T-helper 2 cell (primary cell): ENCODE measurements at regions not wholly inside any gene's neighbourhood (a gene's known extent, or its start where the extent isn't known, plus 50 kb on each side); places are given as distances from the start of the nearest gene placed in this dataset.
"Not testable (repeated sequence)": the region's sequence is repeated elsewhere in the genome, so short reads cannot be mapped to it uniquely, and the experiment has no call there.

Experiments used
- DNase-seq, 5 experiments: peaks; one replicate each; pipeline versions ENCODE4 v3.0.0 to v3.0.0-alpha.2; 2012 to 2022

DNA sequence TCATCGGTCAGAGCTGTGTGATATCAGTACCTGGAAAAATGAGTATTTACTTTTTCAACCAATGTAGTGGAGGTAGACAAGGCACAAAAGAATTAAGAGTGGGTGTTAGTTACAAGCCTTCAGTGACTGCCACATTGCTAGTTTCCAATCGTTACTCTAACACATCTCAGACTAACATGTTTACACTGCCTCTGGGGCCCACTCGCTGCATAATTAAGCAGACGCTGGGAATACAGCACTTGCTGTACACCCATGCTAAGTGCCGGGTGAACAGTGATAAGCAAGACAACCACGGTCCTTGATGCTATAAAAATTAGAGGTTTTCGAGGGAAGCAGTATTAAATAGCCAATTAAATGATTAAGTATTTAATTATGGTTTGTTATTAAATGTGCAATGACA, 1147.6 kb downstream of the AACS start:
- DNase-seq: no peak

GRCh38 chr12:126218697-126219096, 1153.5 kb downstream of the AACS start:
- no peak for DNase-seq

- no peak for DNase-seq
Observed at GRCh38 chr12:126219139-126219538, 1153.9 kb downstream of the AACS start.

- DNase-seq: no peak
Observed at GRCh38 chr12:126219654-126220279, 1154.5 kb downstream of the AACS start.

DNA sequence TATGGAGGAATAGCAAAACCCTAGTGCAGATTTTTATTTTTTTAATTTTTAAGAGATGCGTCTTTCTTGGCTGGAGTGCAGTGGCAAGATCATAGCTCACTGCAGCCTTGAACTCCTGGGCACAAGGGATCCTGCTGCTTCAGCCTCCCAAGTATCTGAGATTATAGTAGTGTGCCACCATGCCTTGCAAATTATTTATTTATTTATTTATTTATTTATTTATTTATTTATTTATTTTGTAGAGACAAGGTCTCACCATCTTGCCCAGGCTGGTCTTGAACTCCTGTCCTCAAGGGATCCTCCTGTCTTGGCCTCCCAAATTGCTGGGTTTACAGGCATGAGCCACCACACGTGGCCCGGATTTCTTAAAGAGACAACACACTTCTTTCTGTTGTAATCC, 1158.8 kb downstream of the AACS start:
- no peak for DNase-seq

DNA sequence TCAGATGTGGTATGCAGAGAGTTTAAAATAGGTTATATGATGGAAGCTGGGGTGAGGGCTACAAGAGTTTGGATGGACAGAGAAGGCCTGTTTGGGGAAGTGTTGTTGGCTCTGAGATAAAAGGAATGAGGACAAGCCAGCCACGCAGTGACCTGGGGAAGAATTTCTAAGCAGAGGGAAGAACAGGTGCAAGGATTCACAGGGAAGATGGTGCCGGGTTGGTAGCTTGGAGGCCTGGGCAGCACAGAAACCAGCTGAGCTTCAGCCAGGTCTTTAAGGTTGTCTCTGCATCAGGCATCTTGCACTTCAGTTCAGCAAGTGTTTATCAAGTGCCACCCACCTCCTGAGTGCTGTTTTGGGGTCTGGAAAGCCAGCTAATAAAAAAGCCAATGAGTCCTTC, 1163.7 kb downstream of the AACS start:
- no peak for DNase-seq

DNA sequence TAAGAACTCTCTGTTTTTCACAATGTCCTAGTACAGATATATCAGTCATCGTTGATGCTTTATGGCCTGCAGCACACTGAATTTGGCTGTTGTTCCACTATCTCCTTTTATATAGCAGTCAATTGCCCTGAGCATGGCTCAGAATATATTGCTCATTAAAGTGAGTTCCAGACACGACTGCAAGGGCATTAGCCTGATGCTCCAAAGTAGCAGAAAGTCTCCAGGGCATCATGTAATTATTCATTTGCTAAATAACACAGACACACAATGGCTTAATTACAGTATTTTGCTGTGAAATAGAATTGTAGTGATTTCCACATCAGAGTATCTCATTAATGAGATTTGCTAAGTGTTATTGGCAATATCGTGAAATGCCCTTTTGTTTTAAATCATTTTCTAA, 1167.5 kb downstream of the AACS start:
- DNase-seq: no peak

DNA sequence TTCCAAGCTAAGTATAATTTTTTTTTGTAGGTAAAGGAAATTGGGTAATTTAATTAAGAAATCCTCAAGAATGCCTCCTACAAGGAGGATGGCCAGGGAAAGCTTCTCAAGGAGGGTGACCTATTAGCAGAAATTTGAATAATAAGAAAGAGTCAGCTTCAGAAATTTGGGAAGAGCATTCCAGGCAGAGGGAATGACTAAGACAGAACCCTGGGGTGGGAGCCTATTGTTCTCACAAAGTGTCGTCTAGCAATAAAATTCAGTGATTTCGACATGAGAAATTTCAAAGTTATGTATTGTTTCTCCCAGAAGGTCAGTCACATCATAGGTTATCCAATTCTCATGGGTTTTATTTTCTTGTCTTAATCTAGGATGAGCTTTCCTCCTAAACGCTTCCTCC, 1168.4 kb downstream of the AACS start:
- DNase-seq: no peak

DNA sequence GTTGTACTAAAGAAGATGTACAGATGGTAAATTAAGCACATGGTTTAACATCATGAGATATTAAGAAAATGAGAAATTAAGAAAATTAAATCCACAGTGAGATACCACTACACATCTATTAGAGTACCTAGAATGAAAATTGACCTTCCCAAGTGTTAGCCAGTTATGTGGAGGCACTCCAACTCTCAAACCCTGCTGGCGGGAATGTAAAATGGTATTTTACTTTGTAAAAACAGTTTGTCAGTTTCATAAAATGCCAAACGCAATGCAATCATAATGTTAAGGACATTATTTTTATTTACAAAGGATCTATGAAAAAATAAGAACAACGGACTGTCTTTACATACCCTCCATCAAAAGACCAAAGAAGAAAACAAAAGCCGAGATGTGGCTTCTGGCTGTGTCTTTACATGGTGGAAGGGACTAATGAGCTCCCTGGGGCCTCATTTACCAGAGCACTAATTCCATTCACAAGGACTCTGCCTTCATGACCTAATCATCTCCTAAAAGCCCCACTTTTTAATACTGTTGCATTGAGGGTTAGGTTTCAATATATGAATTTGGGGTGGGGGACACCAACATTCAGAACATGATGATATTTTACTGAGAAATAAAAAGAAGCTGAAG, 1178.7 kb downstream of the AACS start:
- no peak for DNase-seq

GRCh38 chr12:126247936-126248335, 1182.7 kb downstream of the AACS start:
- DNase-seq: no peak

DNA sequence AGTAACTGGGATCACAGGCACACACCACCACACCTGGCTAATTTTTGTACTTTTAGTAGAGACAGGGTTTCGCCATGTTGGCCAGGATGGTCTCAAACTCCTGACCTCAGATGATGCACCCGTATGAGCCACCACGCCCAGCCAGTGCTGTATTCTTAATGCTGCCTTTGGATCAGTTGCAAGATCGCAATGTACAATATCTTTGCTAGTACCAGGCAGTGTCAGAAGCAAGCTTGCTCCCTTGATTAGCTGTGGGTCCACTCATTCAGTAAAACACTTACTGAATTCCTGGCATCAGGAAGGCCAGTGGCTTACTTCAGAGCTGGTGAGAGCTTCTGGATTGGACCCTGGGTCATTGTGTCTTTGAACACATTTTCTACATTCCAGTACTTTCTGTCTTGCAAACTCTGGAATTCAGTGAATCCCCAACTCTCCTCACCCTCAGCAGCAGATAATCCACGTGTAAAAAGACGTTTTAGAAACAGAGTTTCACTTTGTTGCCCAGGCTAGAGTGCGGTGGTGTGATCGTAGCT, 1183.7 kb downstream of the AACS start:
- DNase-seq: no peak

GRCh38 chr12:126258190-126258589, 1193.0 kb downstream of the AACS start:
- DNase-seq: no peak

GRCh38 chr12:126262829-126263228, 1197.6 kb downstream of the AACS start:
- DNase-seq: no peak

- DNase-seq: no peak
Observed at GRCh38 chr12:126268222-126268621, 1203.0 kb downstream of the AACS start.

DNA sequence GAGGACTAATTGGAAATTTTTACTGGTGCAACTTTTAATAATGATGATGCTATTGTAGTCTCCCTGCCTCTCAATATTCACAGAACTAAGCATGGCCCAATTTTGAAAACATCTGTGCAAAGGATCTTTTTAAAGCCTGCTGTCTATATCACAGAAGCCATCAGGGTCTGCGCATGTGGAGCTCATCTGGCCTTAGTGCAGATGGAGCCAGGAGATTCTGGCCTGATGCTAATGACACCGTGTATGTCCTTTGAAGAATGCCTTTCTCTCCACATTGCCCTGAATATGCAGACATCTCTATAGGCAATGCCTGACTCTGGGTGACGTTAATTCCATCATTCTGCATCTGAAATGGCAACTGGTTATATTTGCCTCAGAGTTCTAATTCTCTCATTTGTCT, 1205.9 kb downstream of the AACS start:
- no peak for DNase-seq

- no peak for DNase-seq
Observed at GRCh38 chr12:126282691-126283090, 1217.5 kb downstream of the AACS start.

- DNase-seq: no peak
Observed at GRCh38 chr12:126286203-126286602, 1221.0 kb downstream of the AACS start.

DNA sequence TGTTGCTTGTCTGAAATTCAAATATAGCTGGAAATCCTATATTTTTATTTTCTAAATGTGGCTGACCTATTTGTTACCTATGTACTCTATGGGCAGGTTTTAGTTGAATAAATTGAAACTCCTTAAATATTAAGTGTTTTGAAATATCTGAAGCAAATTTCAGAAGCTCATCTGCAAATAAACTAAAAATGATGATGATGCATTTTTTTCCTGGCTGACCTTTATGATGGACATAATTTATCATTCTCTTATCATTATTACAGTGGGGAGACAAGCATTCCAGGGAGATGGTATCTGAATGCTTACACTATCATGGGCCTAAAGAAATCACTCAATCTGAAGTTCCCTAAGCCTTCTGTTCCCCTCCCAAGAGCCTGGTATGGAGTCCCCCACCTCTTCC, 1225.2 kb downstream of the AACS start:
- DNase-seq: no peak

- not testable (repeated sequence) for DNase-seq
Observed at GRCh38 chr12:126291987-126292386, 1226.8 kb downstream of the AACS start.

DNA sequence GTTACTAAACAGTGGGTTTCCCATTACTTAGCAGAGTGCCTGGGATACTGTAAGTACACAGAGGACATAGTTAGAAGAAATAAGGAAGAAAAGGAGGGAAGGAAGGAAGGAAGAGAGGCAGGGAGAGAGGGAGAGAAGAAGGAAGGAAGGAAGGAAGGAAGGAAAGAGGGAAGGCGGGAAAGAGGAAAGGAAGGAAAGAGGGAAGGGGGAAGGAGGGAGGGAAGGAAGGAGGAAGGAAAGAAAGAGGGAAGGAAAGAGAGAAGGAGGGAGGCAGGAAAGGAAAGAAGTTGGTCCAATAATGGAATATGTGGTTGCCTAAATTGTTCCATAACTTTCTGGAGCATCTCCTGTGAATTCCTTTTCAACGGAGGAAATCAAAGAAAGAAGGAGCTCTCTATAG, 1230.4 kb downstream of the AACS start:
- DNase-seq: no peak

- DNase-seq: no peak
Observed at GRCh38 chr12:126309278-126309677, 1244.0 kb downstream of the AACS start.

- DNase-seq: no peak
Observed at GRCh38 chr12:126312457-126312856, 1247.2 kb downstream of the AACS start.

DNA sequence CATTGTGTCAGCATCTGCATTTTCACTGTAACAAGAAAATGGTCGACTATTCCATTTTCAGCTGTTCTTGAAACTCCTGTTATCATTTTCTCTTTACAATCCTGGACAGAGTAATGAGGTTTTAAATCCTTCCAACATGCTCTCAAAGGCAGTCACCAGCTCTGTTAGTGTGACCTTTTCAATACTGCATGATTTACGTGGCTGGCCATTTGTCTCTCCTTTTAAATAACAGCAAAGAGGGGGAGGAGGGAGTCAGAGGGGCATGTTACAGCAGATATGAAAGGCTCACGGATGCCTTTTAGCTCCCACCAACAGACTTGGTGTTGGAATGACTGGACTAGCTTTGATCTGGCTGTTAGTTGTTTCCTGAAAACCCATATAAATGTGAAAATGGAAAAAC, 1251.2 kb downstream of the AACS start:
- DNase-seq: no peak

GRCh38 chr12:126337556-126338441, 1272.6 kb downstream of the AACS start:
- no peak for DNase-seq
